ENCODE measurements at regions not wholly inside any gene's neighbourhood (a gene's known extent, or its start where the extent isn't known, plus 50 kb on each side); places are given as distances from the start of the nearest gene placed in this dataset.

DNA sequence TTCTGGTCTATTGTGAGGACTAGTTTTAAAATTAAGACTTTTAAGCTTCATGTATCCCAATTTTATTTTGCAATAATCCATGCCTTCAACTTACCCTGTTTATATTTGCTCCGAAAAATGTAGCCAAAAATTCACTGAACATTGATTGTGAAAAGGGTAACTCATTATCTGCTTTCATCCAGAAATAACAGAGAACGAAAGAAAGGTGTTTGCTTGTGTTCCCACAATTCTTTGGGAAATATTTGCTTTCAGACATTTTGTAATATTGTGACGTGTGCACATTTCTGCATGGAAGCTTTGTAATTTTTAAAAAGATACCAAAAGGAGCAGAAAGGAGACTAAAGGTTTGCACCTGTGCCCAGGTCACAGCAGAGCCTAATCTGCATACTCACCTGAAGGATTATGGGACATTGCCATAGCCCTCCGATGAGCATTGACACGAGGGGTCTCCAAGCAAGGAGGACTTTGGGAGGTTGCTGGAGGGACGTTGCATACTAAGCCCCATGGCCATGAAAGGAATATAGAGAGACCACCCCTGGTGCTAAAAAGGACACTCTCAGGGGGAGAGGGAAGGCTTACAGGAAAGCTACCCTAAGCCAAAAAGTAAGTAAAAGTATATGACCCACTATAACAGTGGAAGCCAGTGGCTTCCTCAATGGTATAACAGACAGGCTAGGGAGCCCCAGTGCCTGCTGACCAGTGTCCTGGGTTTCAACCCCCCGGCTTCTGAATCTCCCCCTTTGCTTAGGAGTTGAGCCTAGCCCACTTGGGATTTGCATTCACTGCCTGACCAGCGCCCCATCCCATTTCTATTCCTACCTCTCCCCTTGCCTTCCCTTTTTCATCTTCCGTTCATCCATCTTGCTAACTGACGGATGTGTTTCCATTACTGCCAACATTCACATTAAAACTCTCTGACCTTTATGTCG lies 148.6 kb upstream of the ZC3H12A start:
- no peak overlapping the region for H3K4me3 ChIP-seq (ENCODE audit: low read depth in 2 of 2, low read length in 2 of 2)
- H3K4me1 ChIP-seq (ENCODE audit: control insufficient read depth, insufficient read depth, low read length): no peaks in the 10 kb centered on the region
- H3K27ac ChIP-seq (ENCODE audit: low read length): no peak overlapping the region
- peak; percentile 64 for ATAC-seq
- in situ Hi-C loops (cut with HindIII; ENCODE audit: low pct_unique_long_range_greater_than_20kb, low sequenced_read_pairs): no loop called here
- no peak for DNase-seq (ENCODE audit: low read depth, low spot score)
- intact Hi-C loops (cut with micrococcal nuclease; ENCODE audit: unreplicated experiment): loop anchor here (10.0 kb wide), 2 partner anchors 281 to 771 kb away; no protein-coding TSS in a partner anchor
- H3K9me3 ChIP-seq (ENCODE audit: control insufficient read depth, insufficient read depth, low read depth, low read length): no peaks in the 10 kb centered on the region
- POLR2A ChIA-PET: no interaction called here
- BruUV-seq (replicated peaks): no TSS peak
- peaks cover 11% of the 10 kb centered on the region; the same call in 1 of the 2 replicates for H3K27me3 ChIP-seq (ENCODE audit: control insufficient read depth, insufficient read depth, low read length)
- CTCF ChIA-PET: no interaction called here
- H3K36me3 ChIP-seq (ENCODE audit: control insufficient read depth, insufficient read depth, low read length): no peaks in the 10 kb centered on the region
- TF ChIP-seq, protein P1, sequence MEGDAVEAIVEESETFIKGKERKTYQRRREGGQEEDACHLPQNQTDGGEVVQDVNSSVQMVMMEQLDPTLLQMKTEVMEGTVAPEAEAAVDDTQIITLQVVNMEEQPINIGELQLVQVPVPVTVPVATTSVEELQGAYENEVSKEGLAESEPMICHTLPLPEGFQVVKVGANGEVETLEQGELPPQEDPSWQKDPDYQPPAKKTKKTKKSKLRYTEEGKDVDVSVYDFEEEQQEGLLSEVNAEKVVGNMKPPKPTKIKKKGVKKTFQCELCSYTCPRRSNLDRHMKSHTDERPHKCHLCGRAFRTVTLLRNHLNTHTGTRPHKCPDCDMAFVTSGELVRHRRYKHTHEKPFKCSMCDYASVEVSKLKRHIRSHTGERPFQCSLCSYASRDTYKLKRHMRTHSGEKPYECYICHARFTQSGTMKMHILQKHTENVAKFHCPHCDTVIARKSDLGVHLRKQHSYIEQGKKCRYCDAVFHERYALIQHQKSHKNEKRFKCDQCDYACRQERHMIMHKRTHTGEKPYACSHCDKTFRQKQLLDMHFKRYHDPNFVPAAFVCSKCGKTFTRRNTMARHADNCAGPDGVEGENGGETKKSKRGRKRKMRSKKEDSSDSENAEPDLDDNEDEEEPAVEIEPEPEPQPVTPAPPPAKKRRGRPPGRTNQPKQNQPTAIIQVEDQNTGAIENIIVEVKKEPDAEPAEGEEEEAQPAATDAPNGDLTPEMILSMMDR (IDR thresholded peaks at IDR 0.05): no peak
- TF ChIP-seq POLR2AphosphoS5 (IDR thresholded peaks at IDR 0.05; ENCODE audit: low read depth, low read length) (peak; percentile 54; the same call in 1 of the 2 replicates), SIN3A (IDR thresholded peaks at IDR 0.05; ENCODE audit: borderline replicate concordance, insufficient read depth, low read depth, low read length) (no peak), TCF7L2 (IDR thresholded peaks at IDR 0.05; ENCODE audit: low read depth, low read length) (no peak)
- TF ChIP-seq, protein P2, sequence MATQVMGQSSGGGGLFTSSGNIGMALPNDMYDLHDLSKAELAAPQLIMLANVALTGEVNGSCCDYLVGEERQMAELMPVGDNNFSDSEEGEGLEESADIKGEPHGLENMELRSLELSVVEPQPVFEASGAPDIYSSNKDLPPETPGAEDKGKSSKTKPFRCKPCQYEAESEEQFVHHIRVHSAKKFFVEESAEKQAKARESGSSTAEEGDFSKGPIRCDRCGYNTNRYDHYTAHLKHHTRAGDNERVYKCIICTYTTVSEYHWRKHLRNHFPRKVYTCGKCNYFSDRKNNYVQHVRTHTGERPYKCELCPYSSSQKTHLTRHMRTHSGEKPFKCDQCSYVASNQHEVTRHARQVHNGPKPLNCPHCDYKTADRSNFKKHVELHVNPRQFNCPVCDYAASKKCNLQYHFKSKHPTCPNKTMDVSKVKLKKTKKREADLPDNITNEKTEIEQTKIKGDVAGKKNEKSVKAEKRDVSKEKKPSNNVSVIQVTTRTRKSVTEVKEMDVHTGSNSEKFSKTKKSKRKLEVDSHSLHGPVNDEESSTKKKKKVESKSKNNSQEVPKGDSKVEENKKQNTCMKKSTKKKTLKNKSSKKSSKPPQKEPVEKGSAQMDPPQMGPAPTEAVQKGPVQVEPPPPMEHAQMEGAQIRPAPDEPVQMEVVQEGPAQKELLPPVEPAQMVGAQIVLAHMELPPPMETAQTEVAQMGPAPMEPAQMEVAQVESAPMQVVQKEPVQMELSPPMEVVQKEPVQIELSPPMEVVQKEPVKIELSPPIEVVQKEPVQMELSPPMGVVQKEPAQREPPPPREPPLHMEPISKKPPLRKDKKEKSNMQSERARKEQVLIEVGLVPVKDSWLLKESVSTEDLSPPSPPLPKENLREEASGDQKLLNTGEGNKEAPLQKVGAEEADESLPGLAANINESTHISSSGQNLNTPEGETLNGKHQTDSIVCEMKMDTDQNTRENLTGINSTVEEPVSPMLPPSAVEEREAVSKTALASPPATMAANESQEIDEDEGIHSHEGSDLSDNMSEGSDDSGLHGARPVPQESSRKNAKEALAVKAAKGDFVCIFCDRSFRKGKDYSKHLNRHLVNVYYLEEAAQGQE (IDR thresholded peaks at IDR 0.05; ENCODE audit: insufficient read depth in 1 of 2, low read depth in 2 of 2, low read length in 1 of 2): no peak

DNA sequence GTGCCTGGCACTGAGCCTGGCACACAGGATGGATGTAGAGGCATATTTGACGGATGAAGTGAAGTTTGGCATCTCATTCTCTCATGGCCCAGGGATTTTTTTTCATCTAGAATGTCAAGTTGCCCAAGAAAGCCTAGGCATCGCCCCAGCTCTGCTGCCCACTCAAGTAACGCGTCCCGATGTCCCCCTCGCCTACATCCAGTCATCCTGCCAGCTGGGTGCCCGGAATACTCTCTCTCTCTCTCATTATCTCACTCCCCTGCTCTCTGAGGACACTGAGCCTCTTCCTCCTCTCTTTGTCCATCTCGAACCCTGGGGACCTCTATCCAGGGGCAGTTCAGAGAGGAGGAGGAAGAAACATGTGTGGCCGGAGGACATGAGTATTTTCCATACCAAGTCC lies 142.3 kb upstream of the ZC3H12A start:
- in situ Hi-C loops (cut with HindIII; ENCODE audit: low pct_unique_long_range_greater_than_20kb, low sequenced_read_pairs): no loop called here
- ChIA-PET CTCF (no interaction called here), POLR2A (no interaction called here)
- intact Hi-C loops (cut with micrococcal nuclease; ENCODE audit: unreplicated experiment): no loop called here
- H3K4me3 ChIP-seq (ENCODE audit: low read depth in 2 of 2, low read length in 2 of 2): no peak overlapping the region
- no peaks in the 10 kb centered on the region for H3K9me3 ChIP-seq (ENCODE audit: control insufficient read depth, insufficient read depth, low read depth, low read length)
- H3K27ac ChIP-seq (ENCODE audit: low read length): no peak overlapping the region
- TF ChIP-seq, protein P2 (IDR thresholded peaks at IDR 0.05; ENCODE audit: insufficient read depth in 1 of 2, low read depth in 2 of 2, low read length in 1 of 2): no peak
- TF ChIP-seq POLR2AphosphoS5 (IDR thresholded peaks at IDR 0.05; ENCODE audit: low read depth, low read length): no peak
- no peaks in the 10 kb centered on the region for H3K36me3 ChIP-seq (ENCODE audit: control insufficient read depth, insufficient read depth, low read length)
- 0 out of 2 replicates have a peak, but pooled peaks cover 4% of the 10 kb centered on the region for H3K27me3 ChIP-seq (ENCODE audit: control insufficient read depth, insufficient read depth, low read length)
- H3K4me1 ChIP-seq (ENCODE audit: control insufficient read depth, insufficient read depth, low read length): no peaks in the 10 kb centered on the region
- DNase-seq (ENCODE audit: low read depth, low spot score) (no peak), ATAC-seq (no peak)
- no TSS peak for BruUV-seq (replicated peaks)
